Type B pancreatic cell (in vitro differentiated cells): ENCODE measurements at regions not wholly inside any gene's neighbourhood (a gene's known extent, or its start where the extent isn't known, plus 50 kb on each side); places are given as distances from the start of the nearest gene placed in this dataset.

Source experiments
- DNase-seq: peaks from one replicate; pipeline ENCODE4 v3.0.0; 2021; ENCODE audit warnings: mixed read lengths; ENCODE audit not compliant: unreplicated experiment; ENCODE audit errors: extremely low spot score
- H3K27ac Mint-ChIP-seq: 2 replicates; pipeline ENCODE4 v1.8.0; 2021; ENCODE audit warnings: mild to moderate bottlenecking, mixed read lengths
- H3K27me3 Mint-ChIP-seq: 2 replicates; pipeline ENCODE4 v1.8.0; 2021; ENCODE audit warnings: mixed read lengths
- H3K36me3 Mint-ChIP-seq: 2 replicates; pipeline ENCODE4 v1.8.0; 2021; ENCODE audit warnings: mixed read lengths
- H3K4me1 Mint-ChIP-seq: one replicate; pipeline ENCODE4 v1.8.0; 2021; ENCODE audit warnings: mixed read lengths; ENCODE audit not compliant: unreplicated experiment
- H3K4me3 Mint-ChIP-seq: 2 replicates; pipeline ENCODE4 v1.8.0; 2021; ENCODE audit warnings: mild to moderate bottlenecking, mixed read lengths
- H3K9me3 Mint-ChIP-seq: 2 replicates; pipeline ENCODE4 v1.8.0; 2021; ENCODE audit warnings: mixed read lengths
- CTCF ChIP-seq: fragments of 200-600 bp; sonication (generic); conservative IDR thresholded peaks from 2 replicates; pipeline ENCODE4 v1.5.0; 2021; ENCODE audit warnings: antibody characterized with exemption, mild to moderate bottlenecking

- Mint-ChIP-seq H3K27me3 (no peaks in the 10 kb centered on the region), H3K4me3 (no peak overlapping the region), H3K27ac (no peak overlapping the region), H3K4me1 (no peaks in the 10 kb centered on the region), H3K9me3 (no peaks in the 10 kb centered on the region), H3K36me3 (no peaks in the 10 kb centered on the region)
- TF ChIP-seq CTCF, result no peak
- no peak for DNase-seq
Measured at GRCh38 chr6:169370054-169370453, 116.4 kb upstream of the THBS2 start.

- H3K4me1 Mint-ChIP-seq, result no peaks in the 10 kb centered on the region
- no peak overlapping the region for H3K27ac Mint-ChIP-seq
- H3K9me3 Mint-ChIP-seq, result no peaks in the 10 kb centered on the region
- DNase-seq, result no peak
- no peak overlapping the region for H3K4me3 Mint-ChIP-seq
- TF ChIP-seq CTCF, result no peak
- H3K27me3 Mint-ChIP-seq, result no peaks in the 10 kb centered on the region
- H3K36me3 Mint-ChIP-seq, result no peaks in the 10 kb centered on the region
Measured at GRCh38 chr6:169368200-169368599, 114.6 kb upstream of the THBS2 start.

- Mint-ChIP-seq H3K4me3 (no peak overlapping the region), H3K4me1 (no peaks in the 10 kb centered on the region), H3K9me3 (no peaks in the 10 kb centered on the region)
Measured at GRCh38 chr6:169367507-169367906, 113.9 kb upstream of the THBS2 start.

GRCh38 chr6:169366258-169366901 is 112.7 kb upstream of the THBS2 start:
- no peak for TF ChIP-seq CTCF
- Mint-ChIP-seq H3K4me3 (no peak overlapping the region), H3K27ac (no peak overlapping the region)

More at GRCh38 chr6:169367507-169367906, 113.9 kb upstream of the THBS2 start:
- Mint-ChIP-seq H3K27me3 (no peaks in the 10 kb centered on the region), H3K36me3 (no peaks in the 10 kb centered on the region), H3K27ac (no peak overlapping the region)
- no peak for DNase-seq
- TF ChIP-seq CTCF, result no peak

GRCh38 chr6:169365567-169366257 is 112.1 kb upstream of the THBS2 start:
- Mint-ChIP-seq H3K27ac (peak overlapping the region; percentile 21), H3K27me3 (no peaks in the 10 kb centered on the region), H3K36me3 (no peaks in the 10 kb centered on the region), H3K4me1 (no peaks in the 10 kb centered on the region), H3K4me3 (no peak overlapping the region), H3K9me3 (no peaks in the 10 kb centered on the region)
- no peak for DNase-seq
- TF ChIP-seq CTCF, result no peak

More at GRCh38 chr6:169366258-169366901, 112.7 kb upstream of the THBS2 start:
- no peak for DNase-seq
- H3K9me3 Mint-ChIP-seq, result no peaks in the 10 kb centered on the region
- H3K27me3 Mint-ChIP-seq, result no peaks in the 10 kb centered on the region
- no peaks in the 10 kb centered on the region for H3K36me3 Mint-ChIP-seq
- H3K4me1 Mint-ChIP-seq, result no peaks in the 10 kb centered on the region
